ENCODE measurements at regions not wholly inside any gene's neighbourhood (a gene's known extent, or its start where the extent isn't known, plus 50 kb on each side); places are given as distances from the start of the nearest gene placed in this dataset.

DNA sequence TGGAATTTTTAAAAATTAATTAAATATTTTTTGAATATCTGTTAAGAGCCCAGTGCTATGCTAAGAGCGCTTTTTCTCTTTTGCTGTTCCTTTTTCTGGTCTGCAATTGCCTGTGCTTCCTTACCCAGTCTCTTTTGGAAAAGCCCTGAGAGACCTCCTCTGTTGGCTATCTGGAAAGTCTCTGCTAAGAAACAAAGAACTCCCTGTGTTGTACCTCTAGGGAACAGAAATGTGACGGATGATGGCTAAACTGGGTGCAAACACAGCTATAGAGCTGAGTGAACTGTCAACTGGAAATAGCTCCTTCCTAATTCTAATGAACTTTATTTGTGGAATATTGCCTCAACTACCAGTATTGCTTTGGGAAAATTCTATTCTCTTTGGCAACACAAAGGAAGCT lies 261.6 kb upstream of the NOVA1 start:
- H3K4me3 ChIP-seq (ENCODE audit: insufficient read depth, low read length): no peak overlapping the region
- no peaks in the 10 kb centered on the region for H3K9me3 ChIP-seq (ENCODE audit: low read depth, low read length)
- H3K27ac ChIP-seq (ENCODE audit: low read depth, low read length): no peak overlapping the region
- no peaks in the 10 kb centered on the region for H3K36me3 ChIP-seq (ENCODE audit: insufficient read depth, low read length)
- TF ChIP-seq, protein P1, sequence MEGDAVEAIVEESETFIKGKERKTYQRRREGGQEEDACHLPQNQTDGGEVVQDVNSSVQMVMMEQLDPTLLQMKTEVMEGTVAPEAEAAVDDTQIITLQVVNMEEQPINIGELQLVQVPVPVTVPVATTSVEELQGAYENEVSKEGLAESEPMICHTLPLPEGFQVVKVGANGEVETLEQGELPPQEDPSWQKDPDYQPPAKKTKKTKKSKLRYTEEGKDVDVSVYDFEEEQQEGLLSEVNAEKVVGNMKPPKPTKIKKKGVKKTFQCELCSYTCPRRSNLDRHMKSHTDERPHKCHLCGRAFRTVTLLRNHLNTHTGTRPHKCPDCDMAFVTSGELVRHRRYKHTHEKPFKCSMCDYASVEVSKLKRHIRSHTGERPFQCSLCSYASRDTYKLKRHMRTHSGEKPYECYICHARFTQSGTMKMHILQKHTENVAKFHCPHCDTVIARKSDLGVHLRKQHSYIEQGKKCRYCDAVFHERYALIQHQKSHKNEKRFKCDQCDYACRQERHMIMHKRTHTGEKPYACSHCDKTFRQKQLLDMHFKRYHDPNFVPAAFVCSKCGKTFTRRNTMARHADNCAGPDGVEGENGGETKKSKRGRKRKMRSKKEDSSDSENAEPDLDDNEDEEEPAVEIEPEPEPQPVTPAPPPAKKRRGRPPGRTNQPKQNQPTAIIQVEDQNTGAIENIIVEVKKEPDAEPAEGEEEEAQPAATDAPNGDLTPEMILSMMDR (IDR thresholded peaks at IDR 0.05; ENCODE audit: extremely low read depth, low read depth, low read length): no peak
- no peak overlapping the region for H2AFZ ChIP-seq (ENCODE audit: low read length)
- no peak for DNase-seq (ENCODE audit: insufficient read length, low spot score, missing footprints)
- H3K27me3 ChIP-seq (ENCODE audit: insufficient read depth, low read length): no peaks in the 10 kb centered on the region
- no peaks in the 10 kb centered on the region for H4K20me1 ChIP-seq (ENCODE audit: insufficient read depth, low read length)
- no peaks in the 10 kb centered on the region for H3K4me1 ChIP-seq (ENCODE audit: insufficient read depth, low read length)
- no peaks in the 10 kb centered on the region for H3K79me2 ChIP-seq (ENCODE audit: insufficient read depth, low read length)
- no peak overlapping the region for H3K4me2 ChIP-seq (ENCODE audit: insufficient read depth, low read length)

DNA sequence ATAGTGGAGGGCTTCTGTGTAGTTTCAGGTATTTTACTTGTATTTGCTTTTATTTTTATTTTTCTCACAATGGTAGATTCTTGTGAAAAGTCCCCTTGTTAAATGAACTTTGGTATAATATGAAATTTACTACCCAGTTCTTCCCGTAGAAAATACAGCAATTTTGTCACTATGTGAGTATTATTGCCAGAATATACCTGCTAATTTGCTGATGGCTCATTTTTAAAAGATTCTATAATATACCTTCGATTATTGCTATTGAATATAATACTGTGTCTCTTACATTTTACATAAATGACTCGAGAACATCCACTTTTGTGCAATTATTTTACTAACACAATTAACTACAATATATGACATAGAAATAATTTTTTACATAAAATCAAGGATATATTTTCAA lies 262.3 kb upstream of the NOVA1 start:
- no peak for DNase-seq (ENCODE audit: insufficient read length, low spot score, missing footprints)
- Histone ChIP-seq H4K20me1 (ENCODE audit: insufficient read depth, low read length) (no peaks in the 10 kb centered on the region), H3K36me3 (ENCODE audit: insufficient read depth, low read length) (no peaks in the 10 kb centered on the region), H3K4me2 (ENCODE audit: insufficient read depth, low read length) (no peak overlapping the region), H2AFZ (ENCODE audit: low read length) (no peak overlapping the region), H3K4me3 (ENCODE audit: insufficient read depth, low read length) (no peak overlapping the region), H3K9me3 (ENCODE audit: low read depth, low read length) (no peaks in the 10 kb centered on the region), H3K27me3 (ENCODE audit: insufficient read depth, low read length) (no peaks in the 10 kb centered on the region), H3K79me2 (ENCODE audit: insufficient read depth, low read length) (no peaks in the 10 kb centered on the region), H3K4me1 (ENCODE audit: insufficient read depth, low read length) (no peaks in the 10 kb centered on the region), H3K27ac (ENCODE audit: low read depth, low read length) (no peak overlapping the region)
- TF ChIP-seq, protein P1 (IDR thresholded peaks at IDR 0.05; ENCODE audit: extremely low read depth, low read depth, low read length): no peak

DNA sequence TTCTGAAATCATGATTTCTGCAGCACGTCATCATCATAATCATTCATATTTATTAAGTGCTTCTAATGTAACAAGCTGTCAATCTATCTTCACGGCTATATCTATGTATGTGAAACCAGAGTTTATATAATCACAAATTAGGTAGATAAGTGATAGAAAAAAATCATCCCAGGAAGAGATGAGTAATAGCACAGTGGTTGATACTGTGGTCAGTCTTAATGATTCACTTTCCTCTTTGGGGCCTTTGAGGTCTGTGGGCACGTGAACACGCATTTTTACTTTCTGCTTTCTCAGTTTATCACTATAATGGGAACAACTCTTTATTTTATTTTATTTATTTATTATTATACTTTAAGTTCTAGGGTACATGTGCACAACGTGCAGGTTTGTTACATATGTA lies 265.9 kb upstream of the NOVA1 start:
- no peaks in the 10 kb centered on the region for H3K79me2 ChIP-seq (ENCODE audit: insufficient read depth, low read length)
- no peaks in the 10 kb centered on the region for H3K9me3 ChIP-seq (ENCODE audit: low read depth, low read length)
- no peaks in the 10 kb centered on the region for H3K36me3 ChIP-seq (ENCODE audit: insufficient read depth, low read length)
- no peak overlapping the region for H3K27ac ChIP-seq (ENCODE audit: low read depth, low read length)
- no peaks in the 10 kb centered on the region for H3K4me1 ChIP-seq (ENCODE audit: insufficient read depth, low read length)
- H2AFZ ChIP-seq (ENCODE audit: low read length): no peak overlapping the region
- TF ChIP-seq, protein P1 (IDR thresholded peaks at IDR 0.05; ENCODE audit: extremely low read depth, low read depth, low read length): no peak
- DNase-seq (ENCODE audit: insufficient read length, low spot score, missing footprints): no peak
- H4K20me1 ChIP-seq (ENCODE audit: insufficient read depth, low read length): no peaks in the 10 kb centered on the region
- H3K4me3 ChIP-seq (ENCODE audit: insufficient read depth, low read length): no peak overlapping the region
- H3K4me2 ChIP-seq (ENCODE audit: insufficient read depth, low read length): no peak overlapping the region
- H3K27me3 ChIP-seq (ENCODE audit: insufficient read depth, low read length): no peaks in the 10 kb centered on the region

DNA sequence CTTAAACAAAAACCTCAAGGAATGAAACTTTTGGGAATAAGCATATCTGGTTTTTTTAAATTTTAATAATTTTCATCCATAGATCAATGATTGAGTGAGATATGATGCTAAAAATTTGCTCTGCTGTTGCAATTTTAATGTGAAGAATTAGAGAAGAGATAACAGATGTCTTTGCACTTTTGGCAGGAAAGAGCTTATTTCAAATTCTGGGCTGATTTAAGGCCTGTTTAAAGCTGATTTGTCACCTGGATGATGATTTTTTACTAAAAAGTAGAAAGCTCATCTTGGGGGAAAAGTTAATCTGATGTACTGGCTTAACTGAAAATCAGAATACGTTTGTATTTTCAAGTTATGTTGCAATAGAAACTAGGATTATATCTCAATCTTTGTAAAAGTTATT lies 268.9 kb upstream of the NOVA1 start:
- Histone ChIP-seq H3K9me3 (ENCODE audit: low read depth, low read length) (peaks cover 3% of the 10 kb centered on the region), H3K79me2 (ENCODE audit: insufficient read depth, low read length) (no peaks in the 10 kb centered on the region), H3K27me3 (ENCODE audit: insufficient read depth, low read length) (no peaks in the 10 kb centered on the region), H3K36me3 (ENCODE audit: insufficient read depth, low read length) (no peaks in the 10 kb centered on the region), H3K4me3 (ENCODE audit: insufficient read depth, low read length) (no peak overlapping the region), H3K4me2 (ENCODE audit: insufficient read depth, low read length) (no peak overlapping the region), H4K20me1 (ENCODE audit: insufficient read depth, low read length) (no peaks in the 10 kb centered on the region), H3K27ac (ENCODE audit: low read depth, low read length) (no peak overlapping the region), H3K4me1 (ENCODE audit: insufficient read depth, low read length) (no peaks in the 10 kb centered on the region), H2AFZ (ENCODE audit: low read length) (no peak overlapping the region)
- TF ChIP-seq, protein P1 (IDR thresholded peaks at IDR 0.05; ENCODE audit: extremely low read depth, low read depth, low read length): no peak
- no peak for DNase-seq (ENCODE audit: insufficient read length, low spot score, missing footprints)
